Spleen (tissue), 7 donors: ENCODE measurements at regions not wholly inside any gene's neighbourhood (a gene's known extent, or its start where the extent isn't known, plus 50 kb on each side); places are given as distances from the start of the nearest gene placed in this dataset.

ENCODE experiments used
- CTCF ChIP-seq, 11 experiments: fragments of 200-600 bp in 7 of 11; fragments of 450-650 bp in 4 of 11; sonication (generic) in 4 of 11; IDR thresholded peaks in 8 of 11; conservative IDR thresholded peaks in 3 of 11; 1 replicate in 7 of 11; 2 replicates in 4 of 11; pipeline versions ENCODE4 v1.4.0 to v1.8.0; 2016 to 2021; ENCODE audit warnings: antibody characterized with exemption in 11 of 11, inconsistent platforms in 4 of 11, mild to moderate bottlenecking in 1 of 11
- POLR2A ChIP-seq, 3 donors: fragments of 450-650 bp; IDR thresholded peaks; one replicate each; pipeline ENCODE4 v1.5.1; 2017; ENCODE audit warnings: antibody characterized with exemption in 3 of 3, mild to moderate bottlenecking in 1 of 3
- POLR2AphosphoS5 ChIP-seq, 3 donors: sonication (generic); formaldehyde crosslinking; IDR thresholded peaks; one replicate each; pipeline ENCODE4 v1.5.1; 2017; ENCODE audit warnings: antibody characterized with exemption in 3 of 3
- donor health status: DM: no; HTN: no; CAD: no; lungs with moderate emphysema.
- donor health status: DM: no; HTN: no; CAD: no.
- donor health status: DM: no; HTN: no; CAD: no.

DNA sequence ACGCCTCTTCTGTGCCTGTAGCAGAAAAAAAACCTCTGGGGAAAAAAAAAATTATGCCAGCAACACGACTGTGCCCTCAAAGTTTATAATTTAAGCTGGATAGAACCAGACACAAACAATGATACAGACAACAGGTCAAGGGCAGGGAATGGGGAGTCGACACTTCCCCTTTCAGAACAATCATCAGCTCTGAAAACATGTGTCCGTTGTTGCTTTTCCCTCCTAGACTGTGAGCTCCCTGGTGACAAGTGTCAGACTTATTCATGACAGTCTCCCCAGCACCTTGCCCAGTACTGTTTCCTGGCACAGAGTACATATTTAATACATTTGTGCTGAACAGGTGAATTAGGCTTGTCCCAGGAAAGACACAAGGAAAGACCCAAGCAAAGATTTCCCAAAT, 178.3 kb downstream of the SOX9 start:
- TF ChIP-seq CTCF (IDR thresholded peaks at IDR 0.05 in 8 of 11, conservative IDR thresholded peaks at IDR 0.05 in 3 of 11) (no peak), POLR2AphosphoS5 (IDR thresholded peaks at IDR 0.05) (no peak), POLR2A (IDR thresholded peaks at IDR 0.05) (no peak)
